Muscle of back (tissue), 3 donors: ENCODE measurements at regions not wholly inside any gene's neighbourhood (a gene's known extent, or its start where the extent isn't known, plus 50 kb on each side); places are given as distances from the start of the nearest gene placed in this dataset.
"Not testable (repeated sequence)": the region's sequence is repeated elsewhere in the genome, so short reads cannot be mapped to it uniquely, and the experiment has no call there.

Experiments
- DNase-seq, 3 donors: peaks; one replicate each; pipeline versions ENCODE4 v3.0.0 to v3.0.0-alpha.2; 2013

GRCh38 chr18:8912348-8913326, 189.9 kb upstream of the NDUFV2 start:
- peak; percentile 62 to 76 (median 67) for DNase-seq

GRCh38 chr18:8913606-8914403, 188.7 kb upstream of the NDUFV2 start:
- DNase-seq: not testable (repeated sequence)

- DNase-seq: not testable (repeated sequence)
Measured at GRCh38 chr18:8914404-8915264, 187.9 kb upstream of the NDUFV2 start.

- DNase-seq: not testable (repeated sequence)
Measured at GRCh38 chr18:8920856-8921787, 181.4 kb upstream of the NDUFV2 start.

- DNase-seq: no peak
Measured at GRCh38 chr18:8926464-8926863, 176.0 kb upstream of the NDUFV2 start.

GRCh38 chr18:8928044-8928443, 174.5 kb upstream of the NDUFV2 start:
- DNase-seq: peak in 1 of 3 donors; percentile 59

- no peak for DNase-seq
Measured at GRCh38 chr18:8928847-8929780, 173.4 kb upstream of the NDUFV2 start.

- no peak for DNase-seq
Measured at GRCh38 chr18:8930990-8931616, 171.4 kb upstream of the NDUFV2 start.

- DNase-seq: no peak
Measured at GRCh38 chr18:8932866-8933265, 169.6 kb upstream of the NDUFV2 start.

GRCh38 chr18:8933714-8934284, 168.7 kb upstream of the NDUFV2 start:
- no peak for DNase-seq

GRCh38 chr18:8935346-8935745, 167.2 kb upstream of the NDUFV2 start:
- DNase-seq: not testable (repeated sequence)

GRCh38 chr18:8936619-8937018, 165.9 kb upstream of the NDUFV2 start:
- no peak for DNase-seq

GRCh38 chr18:8937160-8938094, 165.1 kb upstream of the NDUFV2 start:
- peak; percentile 34 to 72 (median 38) for DNase-seq

- DNase-seq: peak in 2 of 3 donors; percentile 29 to 66
Measured at GRCh38 chr18:8938817-8939216, 163.7 kb upstream of the NDUFV2 start.

GRCh38 chr18:8942021-8942908, 160.2 kb upstream of the NDUFV2 start:
- DNase-seq: no peak

- no peak for DNase-seq
Measured at GRCh38 chr18:8942909-8943545, 159.5 kb upstream of the NDUFV2 start.
